PC-9 (cell line): ENCODE measurements at regions not wholly inside any gene's neighbourhood (a gene's known extent, or its start where the extent isn't known, plus 50 kb on each side); places are given as distances from the start of the nearest gene placed in this dataset.
"Not testable (repeated sequence)": the region's sequence is repeated elsewhere in the genome, so short reads cannot be mapped to it uniquely, and the experiment has no call there.

ENCODE experiments used
- EZH2 ChIP-seq: fragments of 200-600 bp; sonication (generic); IDR thresholded peaks from 2 replicates; pipeline ENCODE4 v1.8.0; 2017; ENCODE audit warnings: antibody characterized with exemption, low read depth
- TF ChIP-seq, protein P1 (sequence below): fragments of 200-600 bp; sonication (generic); conservative IDR thresholded peaks from 2 replicates; pipeline ENCODE4 v1.6.1; 2017; ENCODE audit warnings: mixed run types, antibody characterized with exemption, mild to moderate bottlenecking, moderate library complexity

DNA sequence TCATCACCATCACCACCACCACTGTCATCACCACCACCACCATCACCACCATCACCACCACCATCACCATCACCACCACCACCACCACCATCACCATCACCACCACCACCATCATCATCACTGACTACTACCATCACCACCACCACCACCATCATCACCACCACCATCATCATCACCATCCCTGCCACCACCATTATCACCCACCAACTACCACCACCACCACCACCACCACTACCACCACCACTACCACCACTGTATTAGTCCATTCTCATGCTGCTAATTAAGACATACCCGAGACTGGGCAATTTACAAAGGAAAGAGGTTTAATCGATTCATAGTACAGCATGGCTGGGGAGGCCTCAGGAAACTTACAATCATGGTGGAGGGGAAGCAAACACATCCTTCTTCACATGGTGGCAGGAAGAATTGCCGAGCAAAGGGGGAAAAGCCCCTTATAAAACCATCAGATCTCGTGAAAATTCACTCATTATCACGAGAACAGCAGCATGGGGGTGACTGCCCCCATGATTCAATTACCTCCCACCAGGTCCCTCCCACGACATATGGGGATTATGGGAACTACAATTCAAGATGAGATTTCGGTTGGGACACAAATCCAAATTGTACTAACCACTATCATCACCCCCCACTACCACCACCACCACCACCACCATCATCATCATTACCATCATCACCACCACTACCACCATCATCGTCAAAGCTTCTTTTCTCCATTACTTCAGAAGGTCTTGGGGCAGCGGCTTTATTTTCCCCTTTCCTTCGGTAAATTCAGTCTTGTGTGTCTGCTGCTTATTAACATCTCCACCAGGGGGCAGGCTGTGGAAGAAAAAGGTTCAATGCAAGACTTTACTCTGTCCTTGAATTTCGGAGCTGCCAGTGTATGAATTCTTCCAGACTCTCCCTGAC is 53.6 kb upstream of the SCAF4 start:
- TF ChIP-seq, protein P1, sequence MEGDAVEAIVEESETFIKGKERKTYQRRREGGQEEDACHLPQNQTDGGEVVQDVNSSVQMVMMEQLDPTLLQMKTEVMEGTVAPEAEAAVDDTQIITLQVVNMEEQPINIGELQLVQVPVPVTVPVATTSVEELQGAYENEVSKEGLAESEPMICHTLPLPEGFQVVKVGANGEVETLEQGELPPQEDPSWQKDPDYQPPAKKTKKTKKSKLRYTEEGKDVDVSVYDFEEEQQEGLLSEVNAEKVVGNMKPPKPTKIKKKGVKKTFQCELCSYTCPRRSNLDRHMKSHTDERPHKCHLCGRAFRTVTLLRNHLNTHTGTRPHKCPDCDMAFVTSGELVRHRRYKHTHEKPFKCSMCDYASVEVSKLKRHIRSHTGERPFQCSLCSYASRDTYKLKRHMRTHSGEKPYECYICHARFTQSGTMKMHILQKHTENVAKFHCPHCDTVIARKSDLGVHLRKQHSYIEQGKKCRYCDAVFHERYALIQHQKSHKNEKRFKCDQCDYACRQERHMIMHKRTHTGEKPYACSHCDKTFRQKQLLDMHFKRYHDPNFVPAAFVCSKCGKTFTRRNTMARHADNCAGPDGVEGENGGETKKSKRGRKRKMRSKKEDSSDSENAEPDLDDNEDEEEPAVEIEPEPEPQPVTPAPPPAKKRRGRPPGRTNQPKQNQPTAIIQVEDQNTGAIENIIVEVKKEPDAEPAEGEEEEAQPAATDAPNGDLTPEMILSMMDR = peak; percentile 74
- not testable (repeated sequence) for TF ChIP-seq EZH2
